GM21529 (cell line): ENCODE measurements at regions not wholly inside any gene's neighbourhood (a gene's known extent, or its start where the extent isn't known, plus 50 kb on each side); places are given as distances from the start of the nearest gene placed in this dataset.
"Not testable (repeated sequence)": the region's sequence is repeated elsewhere in the genome, so short reads cannot be mapped to it uniquely, and the experiment has no call there.

Source experiments
- ATAC-seq: cut with Tn5 transposase; IDR thresholded peaks from one replicate; pipeline ENCODE4 v1.9.1; 2021; ENCODE audit not compliant: unreplicated experiment

GRCh38 chr1:178572604-178573003 lies 59.7 kb downstream of the TEX35 start:
- ATAC-seq: no peak

- peak; percentile 56 for ATAC-seq
Observed at GRCh38 chr1:178573330-178573729, 60.4 kb downstream of the TEX35 start.

GRCh38 chr1:178574345-178574744 lies 61.4 kb downstream of the TEX35 start:
- ATAC-seq: no peak

- peak; percentile 48 for ATAC-seq
Observed at GRCh38 chr1:178575611-178576361, 62.9 kb downstream of the TEX35 start.

- ATAC-seq: no peak
Observed at GRCh38 chr1:178576841-178577240, 63.9 kb downstream of the TEX35 start.

GRCh38 chr1:178577882-178578281 lies 65.0 kb downstream of the TEX35 start:
- ATAC-seq: no peak

- ATAC-seq: no peak
Observed at GRCh38 chr1:178578541-178578940, 65.6 kb downstream of the TEX35 start.

- no peak for ATAC-seq
Observed at GRCh38 chr1:178579095-178579494, 66.2 kb downstream of the TEX35 start.

- ATAC-seq: peak; percentile 58
Observed at GRCh38 chr1:178579562-178579961, 66.7 kb downstream of the TEX35 start.

GRCh38 chr1:178580096-178580495 lies 67.2 kb downstream of the TEX35 start:
- no peak for ATAC-seq

GRCh38 chr1:178580876-178581275 lies 68.0 kb downstream of the TEX35 start:
- no peak for ATAC-seq

GRCh38 chr1:178581351-178582303 lies 68.7 kb downstream of the TEX35 start:
- peak; percentile 85 for ATAC-seq

- ATAC-seq: no peak
Observed at GRCh38 chr1:178587096-178587495, 74.2 kb downstream of the TEX35 start.

- ATAC-seq: no peak
Observed at GRCh38 chr1:178587975-178588374, 75.1 kb downstream of the TEX35 start.

GRCh38 chr1:178589042-178589441 lies 76.1 kb downstream of the TEX35 start:
- ATAC-seq: not testable (repeated sequence)

GRCh38 chr1:178591811-178592210 lies 78.9 kb downstream of the TEX35 start:
- not testable (repeated sequence) for ATAC-seq

- ATAC-seq: no peak
Observed at GRCh38 chr1:178593515-178593914, 80.6 kb downstream of the TEX35 start.

- ATAC-seq: no peak
Observed at GRCh38 chr1:178594133-178594532, 81.2 kb downstream of the TEX35 start.

- no peak for ATAC-seq
Observed at GRCh38 chr1:178595491-178595890, 82.6 kb downstream of the TEX35 start.

GRCh38 chr1:178599087-178599486 lies 86.2 kb downstream of the TEX35 start:
- ATAC-seq: no peak

GRCh38 chr1:178599745-178600144 lies 86.8 kb downstream of the TEX35 start:
- peak; percentile 82 for ATAC-seq

- no peak for ATAC-seq
Observed at GRCh38 chr1:178603926-178604325, 91.0 kb downstream of the TEX35 start.
